IMR-90 (cell line): ENCODE measurements at regions not wholly inside any gene's neighbourhood (a gene's known extent, or its start where the extent isn't known, plus 50 kb on each side); places are given as distances from the start of the nearest gene placed in this dataset.

Experiments used
- ATAC-seq: fragments of 200-7000 bp; cut with Tn5 transposase; 2 replicates; pipeline ENCODE4 v1.9.1; 2020; ENCODE audit warnings: low read depth, mild to moderate bottlenecking, moderate library complexity
- BruUV-seq: library from RNA; stranded (reverse); fragments of 400-500 nt; replicated peaks from 2 replicates; lab custom pipeline; 2021; lab: Mats Ljungman, UMichigan
- CTCF ChIA-PET: fragments of 300-600 bp; formaldehyde crosslinking; extraction: SDS; loops from one replicate; lab custom pipeline; 2021; ENCODE audit warnings: antibody characterized with exemption; lab: Yijun Ruan, JAX
- POLR2A ChIA-PET: fragments of 300-600 bp; sonication (Branson Sonifier 250); formaldehyde crosslinking; loops from one replicate; lab custom pipeline; 2022; ENCODE audit warnings: antibody characterized with exemption; ENCODE audit not compliant: unreplicated experiment; lab: Charles Lee
- DNase-seq: peaks from one replicate; pipeline ENCODE4 v3.0.0; 2013
- H2AFZ ChIP-seq: replicated peaks from 2 replicates; pipeline ENCODE3; 2013; ENCODE audit warnings: low read length, mild to moderate bottlenecking; ENCODE audit not compliant: poor library complexity
- H2AK5ac ChIP-seq: 2 replicates; pipeline ENCODE4 v1.6.1; 2013; ENCODE audit warnings: low read depth, low read length, inconsistent platforms
- H2AK9ac ChIP-seq: replicated peaks from 2 replicates; pipeline ENCODE3; 2013; ENCODE audit warnings: mild to moderate bottlenecking, low read depth, low read length, moderate library complexity; ENCODE audit not compliant: poor library complexity
- H2BK120ac ChIP-seq: 2 replicates; pipeline ENCODE4 v1.6.1; 2013; ENCODE audit warnings: low read depth, low read length, inconsistent platforms
- H2BK15ac ChIP-seq: 3 replicates; pipeline ENCODE4 v1.6.1; 2013; ENCODE audit warnings: low read depth, low read length, inconsistent platforms
- H2BK20ac ChIP-seq: 2 replicates; pipeline ENCODE4 v1.6.1; 2013; ENCODE audit warnings: low read depth, mild to moderate bottlenecking, inconsistent platforms, low read length, moderate library complexity
- H2BK5ac ChIP-seq: 2 replicates; pipeline ENCODE4 v1.6.1; 2013; ENCODE audit warnings: mild to moderate bottlenecking, low read depth, low read length, inconsistent platforms; ENCODE audit not compliant: poor library complexity, severe bottlenecking
- H3K14ac ChIP-seq: replicated peaks from 2 replicates; pipeline ENCODE4 v1.6.1; 2013; ENCODE audit warnings: low read depth, low read length, inconsistent platforms
- H3K18ac ChIP-seq: 2 replicates; pipeline ENCODE4 v1.6.1; 2013; ENCODE audit warnings: low read depth, low read length, control low read depth
- H3K23ac ChIP-seq: 2 replicates; pipeline ENCODE4 v1.6.1; 2013; ENCODE audit warnings: low read depth, low read length, inconsistent platforms
- H3K27ac ChIP-seq: 2 replicates; pipeline ENCODE4 v1.5.1; 2013; ENCODE audit warnings: mild to moderate bottlenecking, control low read depth, low read length; ENCODE audit not compliant: insufficient read depth
- H3K27me3 ChIP-seq: 2 replicates; pipeline ENCODE4 v1.6.1; 2013; ENCODE audit warnings: low read length; ENCODE audit not compliant: control insufficient read depth, insufficient read depth
- H3K36me3 ChIP-seq: 2 replicates; pipeline ENCODE4 v1.6.1; 2013; ENCODE audit warnings: low read length, mixed read lengths; ENCODE audit not compliant: control insufficient read depth, insufficient read depth
- H3K4ac ChIP-seq: 2 replicates; pipeline ENCODE4 v1.6.1; 2013; ENCODE audit warnings: low read depth, low read length, inconsistent platforms
- H3K4me1 ChIP-seq: 2 replicates; pipeline ENCODE4 v1.6.1; 2013; ENCODE audit warnings: low read length, mixed read lengths; ENCODE audit not compliant: control insufficient read depth, insufficient read depth
- H3K4me2 ChIP-seq: 2 replicates; pipeline ENCODE4 v1.6.1; 2013; ENCODE audit warnings: low read depth, mild to moderate bottlenecking, control low read depth, low read length, moderate library complexity
- H3K4me3 ChIP-seq: 2 replicates; pipeline ENCODE4 v1.5.1; 2013; ENCODE audit warnings: low read depth, mild to moderate bottlenecking, control low read depth, low read length, moderate library complexity; ENCODE audit not compliant: insufficient read depth
- H3K56ac ChIP-seq: 2 replicates; pipeline ENCODE4 v1.6.1; 2013; ENCODE audit warnings: low read length, inconsistent platforms; ENCODE audit not compliant: insufficient read depth; ENCODE audit errors: extremely low read depth
- H3K79me1 ChIP-seq, 2 experiments: 2 replicates each; pipeline ENCODE4 v1.6.1; 2013; ENCODE audit warnings: low read length in 2 of 2, inconsistent platforms in 1 of 2, low read depth in 1 of 2
- H3K9ac ChIP-seq: 2 replicates; pipeline ENCODE4 v1.6.1; 2013; ENCODE audit warnings: low read depth, low read length, control low read depth
- H3K9me1 ChIP-seq: 2 replicates; pipeline ENCODE4 v1.6.1; 2013; ENCODE audit warnings: low read length, inconsistent platforms; ENCODE audit not compliant: insufficient read depth
- H3K9me3 ChIP-seq: 2 replicates; pipeline ENCODE4 v1.6.1; 2013; ENCODE audit warnings: low read length; ENCODE audit not compliant: control insufficient read depth, insufficient read depth
- H4K20me1 ChIP-seq: 2 replicates; pipeline ENCODE4 v1.6.1; 2013; ENCODE audit warnings: low read length, inconsistent platforms; ENCODE audit not compliant: insufficient read depth
- H4K5ac ChIP-seq: 2 replicates; pipeline ENCODE4 v1.6.1; 2013; ENCODE audit warnings: mild to moderate bottlenecking, low read depth, low read length, control low read depth
- H4K8ac ChIP-seq, 2 experiments: 2 replicates each; pipeline ENCODE4 v1.6.1; 2013; ENCODE audit warnings: low read depth in 2 of 2, low read length in 2 of 2, control low read depth in 1 of 2, inconsistent platforms in 1 of 2
- H4K91ac ChIP-seq: 2 replicates; pipeline ENCODE4 v1.6.1; 2013; ENCODE audit warnings: low read depth, low read length, inconsistent platforms; ENCODE audit not compliant: insufficient read depth
- CTCF ChIP-seq: conservative IDR thresholded peaks from 2 replicates; pipeline ENCODE4 v1.5.1; 2012; ENCODE audit warnings: mild to moderate bottlenecking, low read depth, low read length, improper control_type of control experiment
- ELK1 ChIP-seq: fragments of 150-350 bp; IDR thresholded peaks from 2 replicates; pipeline ENCODE4 v1.6.1; 2016; ENCODE audit warnings: low read depth, mild to moderate bottlenecking, low read length, moderate library complexity, borderline replicate concordance
- MAFK ChIP-seq: IDR thresholded peaks from 2 replicates; pipeline ENCODE4 v1.6.1; 2012; ENCODE audit warnings: low read depth, low read length, improper control_type of control experiment
- MXI1 ChIP-seq: IDR thresholded peaks from 2 replicates; pipeline ENCODE4 v1.6.1; 2012; ENCODE audit warnings: low read depth, mild to moderate bottlenecking, low read length, moderate library complexity, borderline replicate concordance
- NFE2L2 ChIP-seq: fragments of 150-350 bp; IDR thresholded peaks from 2 replicates; pipeline ENCODE4 v1.6.1; 2016; ENCODE audit warnings: low read depth, mild to moderate bottlenecking, low read length
- POLR2A ChIP-seq: IDR thresholded peaks from 2 replicates; pipeline ENCODE4 v1.6.1; 2012; ENCODE audit warnings: mild to moderate bottlenecking, low read depth, low read length
- RAD21 ChIP-seq: IDR thresholded peaks from 2 replicates; pipeline ENCODE4 v1.6.1; 2012; ENCODE audit warnings: low read length, improper control_type of control experiment
- RCOR1 ChIP-seq: IDR thresholded peaks from 2 replicates; pipeline ENCODE4 v1.6.1; 2012; ENCODE audit warnings: mild to moderate bottlenecking, low read length, improper control_type of control experiment; ENCODE audit not compliant: insufficient replicate concordance
- WGBS, 2 experiments: methylation state at CpG; one replicate each; pipeline versions ENCODE4 v1.1.5 to v1.1.7; 2013; ENCODE audit warnings: missing lambda C conversion rate in 2 of 2; ENCODE audit not compliant: insufficient read length in 1 of 2; ENCODE audit errors: extremely low coverage in 2 of 2; 5-methylcytosine and 5-hydroxymethylcytosine counted together
- dilution Hi-C: fragments of 300-500 bp; cut with HindIII; formaldehyde crosslinking; loops from one replicate; pipeline ENCODE4 v1.14.3; 2018; ENCODE audit warnings: low sequenced_read_pairs; ENCODE audit not compliant: unreplicated experiment
- in situ Hi-C: fragments of 300-500 bp; cut with MboI; formaldehyde crosslinking; loops from 3 replicates; pipeline ENCODE4 v1.14.3; 2019; ENCODE audit warnings: low sequenced_read_pairs, inconsistent platforms, mixed read lengths
- intact Hi-C: fragments of 100-400 bp; cut with micrococcal nuclease; formaldehyde crosslinking; loops from 2 replicates; pipeline ENCODE4 v1.10.0; 2022

GRCh38 chr9:99699396-99699795, 122.3 kb upstream of the NR4A3 start:
- H3K4me2 ChIP-seq, result no peak overlapping the region
- H4K20me1 ChIP-seq, result no peaks in the 10 kb centered on the region
- H2AFZ ChIP-seq, result no peak overlapping the region
- no peak for DNase-seq
- no peaks in the 10 kb centered on the region for H3K79me1 ChIP-seq
- no peak overlapping the region for H3K9ac ChIP-seq
- no peak overlapping the region for H3K18ac ChIP-seq
- H3K9me1 ChIP-seq, result no peaks in the 10 kb centered on the region
- H2AK5ac ChIP-seq, result no peak overlapping the region
- POLR2A ChIA-PET, result no interaction called here
- H2BK15ac ChIP-seq, result no peak overlapping the region
- no peak overlapping the region for H2BK5ac ChIP-seq
- no peak overlapping the region for H3K27ac ChIP-seq
- in situ Hi-C loops (no loop called here), dilution Hi-C loops (no loop called here), intact Hi-C loops (no loop called here)
- H2BK120ac ChIP-seq, result no peak overlapping the region
- H4K5ac ChIP-seq, result no peak overlapping the region
- no peak overlapping the region for H2BK20ac ChIP-seq
- no peaks in the 10 kb centered on the region for H3K9me3 ChIP-seq
- TF ChIP-seq ELK1 (no peak), CTCF (no peak), MXI1 (no peak), RCOR1 (no peak), RAD21 (no peak), NFE2L2 (no peak), MAFK (no peak), POLR2A (no peak)
- no peak overlapping the region for H3K56ac ChIP-seq
- no peak overlapping the region for H3K4me3 ChIP-seq
- no CpG with 5 or more reads among the region's 3 CpGs for WGBS, 2 experiments
- no peak overlapping the region for H4K91ac ChIP-seq
- no peak overlapping the region for H4K8ac ChIP-seq
- H2AK9ac ChIP-seq, result no peak overlapping the region
- no peak overlapping the region for H3K23ac ChIP-seq
- no peaks in the 10 kb centered on the region for H3K4me1 ChIP-seq
- no peak for ATAC-seq
- H3K4ac ChIP-seq, result no peak overlapping the region
- BruUV-seq, result no TSS peak
- H3K14ac ChIP-seq, result no peak overlapping the region
- CTCF ChIA-PET, result no interaction called here
- H3K27me3 ChIP-seq, result peaks cover 4% of the 10 kb centered on the region
- H3K36me3 ChIP-seq, result no peaks in the 10 kb centered on the region
